NOMO-1 treated with dmso at 0.1 percent for 144 hours (cell line): ENCODE measurements at regions not wholly inside any gene's neighbourhood (a gene's known extent, or its start where the extent isn't known, plus 50 kb on each side); places are given as distances from the start of the nearest gene placed in this dataset.
"Not testable (repeated sequence)": the region's sequence is repeated elsewhere in the genome, so short reads cannot be mapped to it uniquely, and the experiment has no call there.

ENCODE experiments used
- DNase-seq: peaks from one replicate; lab custom pipeline; 2025; ENCODE audit not compliant: unreplicated experiment; lab: John Stamatoyannopoulos, UW

DNA sequence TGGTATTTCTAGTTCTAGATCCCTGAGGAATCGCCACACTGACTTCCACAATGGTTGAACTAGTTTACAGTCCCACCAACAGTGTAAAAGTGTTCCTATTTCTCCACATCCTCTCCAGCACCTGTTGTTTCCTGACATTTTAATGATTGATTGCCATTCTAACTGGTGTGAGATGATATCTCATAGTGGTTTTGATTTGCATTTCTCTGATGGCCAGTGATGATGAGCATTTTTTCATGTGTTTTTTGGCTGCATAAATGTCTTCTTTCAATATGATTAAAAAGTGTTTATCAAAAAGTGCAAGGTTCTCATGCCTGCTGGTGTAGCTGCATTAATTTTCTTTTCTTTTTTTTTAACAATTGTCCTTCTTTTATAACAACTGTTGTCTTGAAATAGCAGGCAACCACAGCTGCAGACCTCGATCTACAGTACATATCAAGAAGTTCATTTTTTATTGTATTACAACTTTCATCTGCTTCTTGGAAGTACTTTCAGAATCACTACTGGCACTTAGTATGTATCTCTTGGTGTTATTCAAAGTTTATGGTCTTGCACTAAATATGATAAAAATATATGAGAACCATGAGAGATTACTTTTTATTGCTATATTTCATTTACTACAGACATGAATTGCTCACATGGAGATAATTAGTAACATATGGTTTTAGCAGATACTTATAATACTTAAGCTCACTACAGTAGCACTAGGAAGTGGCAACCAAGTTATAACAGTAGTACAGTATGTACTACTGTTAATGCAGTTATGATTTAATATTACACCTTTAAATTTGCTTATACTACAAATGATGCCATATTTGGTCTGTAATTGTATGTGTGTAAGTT is 358.0 kb downstream of the ETV1 start:
- not testable (repeated sequence) for DNase-seq

DNA sequence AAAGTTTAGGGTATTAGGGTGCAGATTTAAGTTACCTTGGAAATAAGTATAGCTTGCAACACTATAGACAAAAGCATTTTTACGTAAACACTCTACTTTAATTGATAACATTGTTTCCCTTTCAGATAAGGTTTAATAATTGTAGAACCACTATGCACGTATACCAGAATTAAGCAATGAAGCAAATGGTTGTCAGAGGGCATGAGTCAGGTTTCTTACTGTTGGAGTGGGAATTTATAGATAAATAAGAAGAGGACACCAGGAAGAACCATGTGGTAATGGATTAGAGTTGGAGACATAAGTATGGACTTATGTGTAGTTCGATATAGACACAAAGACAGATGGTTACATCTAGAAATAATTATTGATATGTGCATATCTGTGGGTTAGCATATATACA is 355.6 kb downstream of the ETV1 start:
- no peak for DNase-seq

DNA sequence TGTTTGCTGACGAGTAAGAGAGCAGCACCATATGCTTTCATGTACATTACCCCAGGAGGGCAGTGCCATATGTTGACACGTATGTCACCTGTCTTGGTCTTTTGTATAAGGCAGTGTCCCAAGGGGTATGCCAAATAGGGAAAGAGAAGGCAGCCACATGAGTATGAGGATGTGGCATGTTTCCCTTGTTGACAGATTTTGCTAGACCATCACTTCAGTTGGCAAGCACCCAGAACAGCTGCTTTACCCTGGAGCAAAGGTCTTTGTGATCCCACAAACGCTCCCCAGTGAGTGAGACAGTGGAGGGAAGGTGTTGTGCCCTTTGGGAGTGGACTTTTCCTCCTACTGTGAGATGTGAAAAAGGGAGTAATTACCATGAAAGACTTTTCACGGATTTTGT is 350.1 kb downstream of the ETV1 start:
- DNase-seq: no peak

DNA sequence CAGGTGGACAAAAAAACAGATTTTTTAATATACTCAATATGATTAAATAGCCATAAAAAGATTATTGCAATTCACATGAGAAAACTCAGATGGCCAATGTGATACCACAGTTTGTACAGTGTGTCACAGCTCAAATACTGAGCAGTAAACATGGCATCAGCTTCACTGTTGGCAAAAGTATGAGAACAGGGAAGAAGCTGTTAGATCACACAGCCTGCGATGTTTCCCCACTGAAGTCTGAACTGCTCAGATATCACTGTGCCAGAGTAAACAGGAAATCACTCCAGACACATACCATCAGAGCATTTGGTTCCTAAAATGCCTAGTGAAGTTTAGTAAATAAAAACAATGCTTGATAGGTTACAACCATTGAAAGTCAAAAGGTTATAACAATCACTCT is 347.8 kb downstream of the ETV1 start:
- no peak for DNase-seq

DNA sequence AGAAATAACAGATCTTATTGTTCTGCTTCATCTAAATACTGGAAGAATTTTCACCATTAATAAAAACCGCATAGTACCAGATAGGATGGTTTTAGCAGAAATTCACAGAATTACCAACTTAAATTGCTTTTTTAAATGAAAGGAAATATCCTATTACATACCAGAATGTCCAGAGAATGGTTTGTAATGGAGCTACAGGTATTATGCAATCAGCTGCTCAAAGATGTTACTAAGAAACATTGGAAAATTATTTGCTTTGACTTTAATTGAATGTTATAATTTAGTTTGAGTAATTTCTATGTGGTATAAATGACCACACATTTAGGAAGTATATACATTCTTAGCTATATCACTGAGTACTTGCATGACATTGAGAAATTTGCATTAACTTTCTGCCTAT is 338.3 kb downstream of the ETV1 start:
- DNase-seq: no peak

DNA sequence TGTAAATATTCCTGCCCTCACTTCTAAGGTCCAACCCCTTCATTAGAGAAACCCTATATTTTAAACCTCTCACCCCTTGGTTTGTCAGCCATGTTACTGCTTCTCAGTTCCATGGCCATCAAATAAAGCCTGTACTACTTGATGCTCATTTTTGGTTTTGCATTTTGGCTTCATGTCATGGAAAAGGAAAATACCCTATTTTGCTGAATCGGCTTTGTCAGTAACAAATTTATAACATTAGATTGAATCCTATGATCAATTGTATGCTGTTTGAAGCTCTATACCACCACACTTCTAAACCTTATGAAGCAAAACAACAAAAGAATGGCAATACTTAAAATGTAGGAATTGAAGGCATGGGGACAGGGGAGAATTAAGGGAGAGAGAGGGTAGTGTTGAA is 333.1 kb downstream of the ETV1 start:
- DNase-seq: no peak

DNA sequence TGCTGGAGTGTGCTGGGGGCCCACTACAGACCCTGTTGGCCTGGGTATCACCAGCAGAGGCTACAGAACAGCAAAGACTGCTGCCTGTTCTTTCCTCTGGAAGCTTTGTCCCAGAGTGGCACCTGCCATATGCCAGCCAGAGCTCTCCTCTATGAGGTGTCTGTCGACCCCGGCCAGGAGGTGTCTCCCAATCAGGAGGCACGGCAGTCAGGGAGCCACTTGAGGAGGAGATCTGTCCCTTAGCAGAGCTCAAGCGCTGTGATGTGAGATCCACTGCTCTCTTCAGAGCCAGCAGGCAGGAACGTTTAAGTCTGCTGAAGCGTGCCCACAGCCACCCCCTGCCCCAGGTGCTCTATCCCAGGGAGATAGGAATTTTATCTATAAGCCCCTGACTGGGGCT is 316.2 kb downstream of the ETV1 start:
- DNase-seq: no peak

DNA sequence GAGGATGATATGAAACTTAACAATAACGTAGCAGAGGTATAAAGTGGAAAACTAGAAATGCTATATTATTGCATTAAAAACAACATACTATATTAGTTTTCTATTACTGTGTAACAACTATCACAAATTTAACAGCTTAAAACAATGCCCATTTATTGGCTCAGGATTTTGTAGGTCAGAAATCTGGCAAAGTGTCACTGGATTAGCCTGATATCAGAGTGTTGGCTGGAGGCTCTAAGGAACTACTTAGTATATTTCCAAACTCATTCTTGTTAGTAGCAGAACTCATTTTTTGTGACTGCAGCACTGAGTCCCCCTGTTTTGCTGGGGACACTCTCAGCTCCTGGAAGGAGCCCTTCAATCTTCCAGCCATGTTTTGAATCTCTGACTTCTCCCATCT is 306.8 kb downstream of the ETV1 start:
- DNase-seq: no peak

DNA sequence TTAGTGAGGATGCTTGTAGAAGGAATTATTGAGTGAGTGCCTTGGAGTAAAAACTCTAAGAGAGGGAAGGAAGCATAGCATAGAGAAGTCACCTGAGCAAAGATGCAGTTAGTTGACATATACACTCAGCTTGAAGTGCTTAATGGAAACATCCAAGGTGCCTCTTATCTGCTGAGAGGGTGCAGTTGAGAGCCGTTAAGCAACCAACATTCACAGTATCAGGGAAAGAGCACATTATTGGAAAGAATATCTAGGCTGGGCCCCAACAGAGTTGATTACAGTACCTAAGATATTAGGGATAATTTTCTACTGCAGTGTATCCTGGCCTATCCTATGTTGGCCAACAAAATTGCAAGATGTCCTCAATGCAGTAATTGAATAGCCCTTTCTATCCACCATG is 302.0 kb downstream of the ETV1 start:
- DNase-seq: no peak

DNA sequence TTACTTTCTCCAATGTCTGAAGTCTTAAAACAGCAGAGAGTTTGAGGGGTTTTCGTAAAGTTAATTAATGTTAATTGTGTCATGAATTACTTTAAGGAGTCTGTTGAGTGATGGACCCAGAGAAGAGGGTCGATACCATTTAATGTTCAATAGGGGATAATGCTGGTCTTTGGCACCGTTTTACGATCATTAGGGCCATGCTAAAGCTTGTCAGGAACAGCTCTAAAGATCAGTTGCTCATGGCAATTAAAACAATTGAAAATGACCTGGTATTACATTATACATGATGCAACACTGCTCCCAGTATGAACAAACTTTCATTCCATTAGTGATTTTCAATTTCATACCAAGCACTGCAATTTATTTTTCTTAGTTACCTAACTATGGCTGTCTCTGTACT is 296.9 kb downstream of the ETV1 start:
- DNase-seq: no peak

DNA sequence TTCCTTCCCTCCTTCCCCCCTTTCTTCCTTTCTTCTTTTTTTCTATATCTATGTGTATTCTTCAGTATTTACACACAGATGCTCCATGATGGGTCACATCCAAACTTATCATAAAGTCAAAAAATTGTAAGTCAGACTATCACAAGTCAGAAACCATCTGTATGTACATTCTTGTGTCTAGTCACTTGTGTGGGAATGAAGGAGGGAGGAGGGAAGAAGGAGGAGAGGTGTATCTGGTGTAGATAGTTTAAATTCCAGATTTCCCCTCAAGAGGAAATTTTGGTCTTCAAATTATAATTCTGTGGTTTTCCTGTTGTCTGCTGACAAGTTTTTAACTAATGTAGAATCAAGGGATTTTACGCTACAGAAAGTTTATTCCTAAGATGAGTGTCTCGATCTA is 287.2 kb downstream of the ETV1 start:
- no peak for DNase-seq

DNA sequence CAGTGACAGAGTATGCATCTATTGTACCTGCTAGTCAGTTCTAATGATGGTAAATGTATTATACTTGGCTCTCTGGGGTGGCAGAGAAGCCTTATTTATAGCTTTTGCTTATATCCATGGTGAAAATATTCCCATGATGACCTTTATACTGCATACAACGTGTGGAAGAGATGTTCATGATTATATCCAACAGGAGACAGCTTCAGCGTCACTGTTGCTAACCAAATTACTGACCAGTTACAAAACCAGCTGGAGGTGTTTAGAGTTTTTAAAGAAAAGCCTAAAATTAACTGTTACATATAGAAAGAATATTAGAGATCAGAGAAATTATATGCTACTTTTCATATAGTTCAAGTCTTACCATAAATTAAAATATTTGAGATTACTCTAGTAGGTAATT is 280.8 kb downstream of the ETV1 start:
- DNase-seq: no peak

DNA sequence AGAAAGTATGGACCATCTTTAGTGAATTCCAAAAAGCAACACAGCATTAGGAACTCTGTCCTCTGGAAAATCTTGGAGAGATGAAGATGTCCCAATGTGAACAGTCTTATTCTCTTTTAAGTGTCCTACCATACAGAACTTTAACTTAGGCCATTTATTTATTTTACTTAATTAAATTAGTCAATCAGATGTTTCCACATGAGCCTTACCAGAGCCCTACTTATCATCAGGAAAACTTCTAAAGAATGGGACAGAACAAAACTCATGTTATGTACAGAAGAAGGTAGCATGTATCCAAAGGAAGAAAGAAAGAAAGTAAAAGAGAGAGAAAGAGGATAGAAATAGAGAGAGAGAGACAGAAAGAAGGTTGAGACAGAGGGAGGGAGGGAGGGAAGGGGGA is 276.4 kb downstream of the ETV1 start:
- no peak for DNase-seq

DNA sequence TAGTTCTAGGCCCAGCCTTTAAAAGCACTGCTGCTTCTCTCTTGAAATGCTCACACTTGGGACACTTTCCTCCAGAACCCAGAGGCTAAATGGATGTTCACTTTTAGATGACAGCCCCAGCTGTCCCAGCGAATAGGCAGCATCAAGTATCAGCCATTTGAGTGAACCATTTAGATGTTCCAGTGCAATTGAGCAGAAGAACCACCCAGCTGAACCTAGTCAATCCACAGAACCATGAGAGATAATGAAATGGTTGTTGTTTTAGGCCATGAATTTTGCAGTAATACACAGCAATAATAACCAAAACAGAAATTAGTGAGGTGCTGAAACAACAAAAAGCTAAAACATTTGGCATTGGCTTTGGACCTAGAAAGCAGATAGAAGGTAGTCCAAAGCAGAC is 273.9 kb downstream of the ETV1 start:
- DNase-seq: no peak

DNA sequence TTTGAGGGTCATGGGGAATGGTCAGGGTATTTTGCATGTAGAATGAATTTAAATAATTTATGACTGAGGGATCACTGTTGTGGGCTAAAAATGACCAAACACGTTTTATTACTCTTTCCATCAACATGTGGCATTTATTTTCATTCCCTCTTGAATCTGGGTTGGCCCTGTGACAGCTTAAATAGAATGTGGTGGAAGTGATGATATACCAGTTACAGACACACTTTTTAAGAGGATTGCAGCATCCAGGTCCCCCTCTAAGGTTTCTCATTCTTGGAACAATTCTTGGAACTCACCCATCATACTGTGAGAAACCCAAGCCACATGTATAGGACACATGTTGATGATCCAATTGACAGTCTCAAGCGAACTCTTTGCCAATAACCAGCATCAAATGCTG is 272.4 kb downstream of the ETV1 start:
- no peak for DNase-seq

DNA sequence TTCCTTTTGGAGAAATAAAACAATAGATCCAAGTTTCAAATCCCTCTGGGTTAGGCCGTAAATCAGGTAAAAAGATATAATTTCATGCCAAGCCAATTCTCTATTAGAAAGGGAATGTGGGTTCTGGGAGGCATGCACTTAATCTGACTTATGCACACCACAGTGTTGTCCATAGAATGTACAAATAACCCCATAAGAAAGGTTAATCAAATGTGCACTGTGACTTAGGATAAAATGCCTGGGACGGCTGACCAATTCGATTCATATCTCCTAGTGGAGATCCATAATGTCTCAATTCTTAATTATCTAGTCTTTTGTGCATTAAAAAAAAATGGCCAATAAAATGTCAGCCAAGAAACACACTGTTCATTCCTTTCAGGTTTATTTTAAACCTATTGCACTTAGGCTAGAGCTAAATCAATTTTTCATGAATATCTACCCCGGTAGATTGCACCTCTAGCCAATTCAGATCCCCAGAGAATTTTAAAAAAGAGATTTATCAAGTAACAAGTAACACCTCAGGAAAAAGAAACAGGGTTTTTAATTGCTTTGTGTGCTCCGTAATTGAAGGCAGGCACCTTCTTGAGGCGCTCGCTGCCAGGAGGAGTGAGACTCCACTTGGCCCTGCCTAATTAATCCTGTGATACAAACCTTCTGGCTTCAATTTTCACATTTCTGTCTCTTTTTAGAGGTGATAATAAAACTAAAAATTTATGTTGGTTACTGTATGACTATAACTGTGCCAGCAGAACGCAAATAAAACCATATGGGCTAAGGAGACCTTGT is 265.1 kb downstream of the ETV1 start:
- no peak for DNase-seq

DNA sequence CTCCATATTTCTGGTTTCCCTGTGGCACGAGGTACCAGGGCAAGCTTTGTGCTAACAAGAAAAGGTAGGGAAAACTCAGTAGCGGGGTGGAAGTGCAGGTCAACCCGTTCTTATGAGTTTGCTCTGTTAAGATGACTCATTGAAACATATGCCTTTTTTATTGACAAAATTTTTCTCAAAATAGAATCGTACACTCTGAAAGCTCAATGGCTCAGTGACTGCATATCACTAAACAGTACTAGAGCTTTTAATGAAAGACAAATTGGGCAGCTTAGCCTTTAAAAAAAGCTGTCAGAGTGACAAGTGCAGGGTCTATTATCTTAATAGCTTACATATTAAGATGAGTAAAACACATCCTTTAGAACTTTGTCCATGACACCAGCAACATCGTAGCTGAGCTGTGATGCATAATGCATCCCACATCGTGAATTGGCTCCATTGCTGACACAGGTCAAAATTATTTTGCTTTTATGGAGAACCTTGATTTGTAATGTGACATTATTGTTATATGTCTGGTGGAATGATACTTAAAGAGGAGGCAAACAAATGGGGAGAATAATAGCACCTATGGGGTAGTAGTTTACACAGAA is 264.4 kb downstream of the ETV1 start:
- no peak for DNase-seq

DNA sequence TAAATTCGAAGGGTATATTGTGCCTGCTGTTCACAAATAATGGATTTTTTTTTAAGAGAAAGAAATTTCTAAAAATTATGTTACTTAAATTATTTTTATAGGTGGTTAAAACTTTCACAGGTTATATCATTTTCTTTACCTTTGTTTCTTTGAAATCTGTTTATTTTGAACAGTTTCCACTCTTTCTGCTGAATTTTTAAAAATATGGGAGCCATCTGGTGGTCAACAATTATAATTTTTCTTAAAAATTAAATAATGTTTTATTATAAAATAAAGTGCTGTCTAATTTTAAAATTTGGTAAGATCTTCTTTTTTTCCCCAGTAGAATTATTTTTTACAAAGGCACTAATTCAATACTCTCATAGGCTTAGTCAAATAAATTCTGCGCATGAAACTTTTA is 263.9 kb downstream of the ETV1 start:
- DNase-seq: no peak

DNA sequence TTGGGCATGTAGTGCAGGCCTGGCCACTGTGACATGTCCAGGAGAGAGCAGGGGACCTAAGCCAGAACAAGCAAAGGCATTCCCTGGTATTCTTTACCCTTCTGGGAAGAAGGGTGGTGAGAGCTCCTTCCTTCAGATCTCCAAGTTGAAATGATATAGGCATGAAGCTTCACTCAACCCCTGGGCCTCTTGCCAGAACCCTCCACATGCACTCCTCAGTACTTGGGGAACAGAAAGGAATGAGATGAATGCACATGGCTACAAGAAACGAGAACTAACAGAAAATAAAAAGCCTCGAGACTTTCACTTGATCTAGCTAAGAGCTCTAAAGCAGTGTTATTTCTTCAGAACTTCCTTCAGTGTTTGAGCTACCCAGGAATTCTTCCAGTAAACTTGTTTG is 262.2 kb downstream of the ETV1 start:
- no peak for DNase-seq

DNA sequence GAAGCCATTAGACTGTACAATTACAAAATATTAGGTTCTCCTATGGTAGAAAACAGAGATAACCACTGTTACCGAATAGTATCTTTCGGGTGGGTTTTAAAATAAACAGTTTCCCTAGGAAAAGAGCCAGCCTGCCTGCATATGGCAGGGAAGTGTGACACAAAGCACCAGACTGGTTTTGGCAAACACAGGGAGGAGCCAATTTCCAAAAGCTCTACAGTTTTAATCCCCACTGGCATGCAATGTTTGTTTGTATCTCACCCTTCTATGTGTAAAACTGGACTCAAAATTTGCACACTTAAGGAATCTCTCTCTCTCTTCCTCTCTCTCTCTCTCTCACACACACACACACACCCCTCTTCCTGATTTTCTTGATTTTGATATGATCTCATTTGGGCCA is 261.7 kb downstream of the ETV1 start:
- no peak for DNase-seq

DNA sequence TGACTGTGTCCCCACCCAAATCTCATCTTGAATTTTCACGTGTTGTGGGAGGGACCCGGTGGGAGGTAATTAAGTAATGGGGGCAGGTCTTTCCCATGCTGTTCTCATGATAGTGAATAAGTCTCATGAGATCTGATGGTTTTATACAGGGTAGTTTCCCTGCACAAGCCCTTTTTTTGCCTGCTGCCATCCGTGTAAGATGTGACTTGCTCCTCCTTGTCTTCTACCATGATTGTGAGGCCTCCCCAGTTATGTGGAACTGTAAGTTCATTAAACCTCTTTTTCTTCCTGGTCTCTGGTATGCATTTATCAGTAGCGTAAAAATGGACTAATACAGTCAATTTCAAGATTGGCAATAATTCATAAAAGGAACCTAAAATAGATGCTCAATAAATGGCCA is 261.0 kb downstream of the ETV1 start:
- DNase-seq: not testable (repeated sequence)

DNA sequence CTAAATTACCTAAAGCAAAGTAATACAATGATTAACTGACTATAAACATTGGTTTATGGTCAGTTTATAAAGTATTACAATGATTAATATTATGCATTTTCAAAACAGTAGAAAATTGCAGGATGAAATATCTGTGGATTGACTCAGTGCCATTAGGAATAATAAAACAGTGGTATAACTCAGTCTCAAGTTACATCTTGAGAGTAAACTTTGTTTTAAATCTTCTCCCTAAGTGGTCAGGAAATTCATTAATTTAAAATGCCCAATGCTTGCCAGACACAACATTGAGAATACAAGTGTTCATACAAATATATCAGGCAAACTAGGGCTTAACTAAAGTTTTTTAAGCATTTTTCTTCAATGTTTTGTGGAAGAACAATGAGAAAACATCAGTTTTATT is 257.8 kb downstream of the ETV1 start:
- DNase-seq: no peak
